A673 (cell line): ENCODE measurements at regions not wholly inside any gene's neighbourhood (a gene's known extent, or its start where the extent isn't known, plus 50 kb on each side); places are given as distances from the start of the nearest gene placed in this dataset.

ENCODE experiments used
- BruUV-seq: library from RNA; stranded (reverse); fragments of 400-500 nt; replicated peaks from 2 replicates; lab custom pipeline; 2021; lab: Mats Ljungman, UMichigan
- CTCF ChIA-PET: fragments of 300-600 bp; sonication (Branson Sonifier 250); formaldehyde crosslinking; loops from one replicate; lab custom pipeline; 2022; ENCODE audit warnings: antibody characterized with exemption; lab: Charles Lee
- POLR2A ChIA-PET: fragments of 300-600 bp; sonication (Branson Sonifier 250); formaldehyde crosslinking; loops from one replicate; lab custom pipeline; 2022; ENCODE audit warnings: antibody characterized with exemption; ENCODE audit not compliant: low non-redundant PET; lab: Charles Lee
- DNase-seq: peaks from one replicate; pipeline ENCODE4 v3.0.0-alpha.2; 2015; ENCODE audit warnings: low spot score
- H3K27ac ChIP-seq: fragments of 200-600 bp; sonication (generic); 2 replicates; pipeline ENCODE4 v1.5.1; 2016; ENCODE audit warnings: mixed run types, low read depth, mild to moderate bottlenecking, mixed read lengths, antibody characterized with exemption, low read length; ENCODE audit not compliant: poor library complexity, severe bottlenecking
- H3K27me3 ChIP-seq: fragments of 200-600 bp; sonication (generic); replicated peaks from 2 replicates; pipeline ENCODE4 v1.6.1; 2017; ENCODE audit warnings: mixed run types, low read depth, mild to moderate bottlenecking, mixed read lengths, antibody characterized with exemption, low read length; ENCODE audit not compliant: insufficient read depth, poor library complexity
- H3K36me3 ChIP-seq: fragments of 200-600 bp; sonication (generic); 2 replicates; pipeline ENCODE4 v1.6.1; 2016; ENCODE audit warnings: mixed run types, mild to moderate bottlenecking, mixed read lengths, antibody characterized with exemption, low read length; ENCODE audit not compliant: insufficient read depth, poor library complexity, severe bottlenecking
- H3K4me1 ChIP-seq: fragments of 200-600 bp; sonication (generic); 2 replicates; pipeline ENCODE4 v1.6.1; 2017; ENCODE audit warnings: mixed run types, mild to moderate bottlenecking, mixed read lengths, antibody characterized with exemption, low read length; ENCODE audit not compliant: insufficient read depth, poor library complexity, severe bottlenecking
- H3K4me3 ChIP-seq: fragments of 200-600 bp; sonication (generic); 2 replicates; pipeline ENCODE4 v1.5.1; 2016; ENCODE audit warnings: low read depth, mixed run types, mild to moderate bottlenecking, mixed read lengths, low read length; ENCODE audit not compliant: poor library complexity, severe bottlenecking
- H3K9me3 ChIP-seq: fragments of 200-600 bp; sonication (generic); 2 replicates; pipeline ENCODE4 v1.6.1; 2016; ENCODE audit warnings: mixed run types, low read depth, mild to moderate bottlenecking, mixed read lengths, antibody characterized with exemption, low read length; ENCODE audit not compliant: poor library complexity, severe bottlenecking
- EZH2 ChIP-seq: fragments of 200-600 bp; sonication (generic); IDR thresholded peaks from 2 replicates; pipeline ENCODE4 v1.6.1; 2017; ENCODE audit warnings: borderline replicate concordance, low read depth, mild to moderate bottlenecking, mixed read lengths, antibody characterized with exemption, low read length; ENCODE audit not compliant: poor library complexity, severe bottlenecking
- intact Hi-C: fragments of 100-400 bp; cut with micrococcal nuclease; formaldehyde crosslinking; loops from one replicate; pipeline ENCODE4 v1.10.0; 2022; ENCODE audit not compliant: unreplicated experiment
- TF ChIP-seq, protein P1 (sequence below): fragments of 300-800, 200-600 bp; sonication (generic); conservative IDR thresholded peaks from 2 replicates; pipeline ENCODE4 v1.5.1; 2017; ENCODE audit warnings: low read depth, mild to moderate bottlenecking, antibody characterized with exemption, low read length, moderate library complexity, mixed read lengths

DNA sequence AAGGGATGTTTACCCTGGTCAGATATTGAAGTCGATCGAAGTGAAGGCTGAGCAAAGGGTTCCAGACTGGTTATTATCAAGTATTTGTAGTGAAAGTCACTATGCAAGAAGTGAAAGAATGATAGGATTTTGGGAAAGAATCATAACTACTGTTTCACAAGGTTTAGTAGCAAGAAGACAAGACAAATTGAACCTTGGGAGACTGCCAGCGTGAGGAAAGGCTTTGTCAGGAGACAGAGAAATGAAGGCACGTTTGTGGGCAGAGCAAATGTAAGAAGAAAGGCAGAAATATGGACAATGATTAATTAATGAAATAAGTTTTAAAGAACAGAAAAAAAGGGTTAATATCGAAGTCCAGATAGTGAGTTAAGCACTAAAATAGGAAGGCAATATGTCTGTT lies 456.8 kb downstream of the TRIML1 start:
- H3K36me3 ChIP-seq = no peaks in the 10 kb centered on the region
- POLR2A ChIA-PET = no interaction called here
- no peak for DNase-seq
- CTCF ChIA-PET = no interaction called here
- no peak overlapping the region for H3K4me3 ChIP-seq
- BruUV-seq = no TSS peak
- peaks cover 11% of the 10 kb centered on the region for H3K27me3 ChIP-seq
- intact Hi-C loops = no loop called here
- no peaks in the 10 kb centered on the region for H3K9me3 ChIP-seq
- no peaks in the 10 kb centered on the region for H3K4me1 ChIP-seq
- H3K27ac ChIP-seq = no peak overlapping the region
- TF ChIP-seq EZH2 = no peak
- TF ChIP-seq, protein P1, sequence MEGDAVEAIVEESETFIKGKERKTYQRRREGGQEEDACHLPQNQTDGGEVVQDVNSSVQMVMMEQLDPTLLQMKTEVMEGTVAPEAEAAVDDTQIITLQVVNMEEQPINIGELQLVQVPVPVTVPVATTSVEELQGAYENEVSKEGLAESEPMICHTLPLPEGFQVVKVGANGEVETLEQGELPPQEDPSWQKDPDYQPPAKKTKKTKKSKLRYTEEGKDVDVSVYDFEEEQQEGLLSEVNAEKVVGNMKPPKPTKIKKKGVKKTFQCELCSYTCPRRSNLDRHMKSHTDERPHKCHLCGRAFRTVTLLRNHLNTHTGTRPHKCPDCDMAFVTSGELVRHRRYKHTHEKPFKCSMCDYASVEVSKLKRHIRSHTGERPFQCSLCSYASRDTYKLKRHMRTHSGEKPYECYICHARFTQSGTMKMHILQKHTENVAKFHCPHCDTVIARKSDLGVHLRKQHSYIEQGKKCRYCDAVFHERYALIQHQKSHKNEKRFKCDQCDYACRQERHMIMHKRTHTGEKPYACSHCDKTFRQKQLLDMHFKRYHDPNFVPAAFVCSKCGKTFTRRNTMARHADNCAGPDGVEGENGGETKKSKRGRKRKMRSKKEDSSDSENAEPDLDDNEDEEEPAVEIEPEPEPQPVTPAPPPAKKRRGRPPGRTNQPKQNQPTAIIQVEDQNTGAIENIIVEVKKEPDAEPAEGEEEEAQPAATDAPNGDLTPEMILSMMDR = no peak

DNA sequence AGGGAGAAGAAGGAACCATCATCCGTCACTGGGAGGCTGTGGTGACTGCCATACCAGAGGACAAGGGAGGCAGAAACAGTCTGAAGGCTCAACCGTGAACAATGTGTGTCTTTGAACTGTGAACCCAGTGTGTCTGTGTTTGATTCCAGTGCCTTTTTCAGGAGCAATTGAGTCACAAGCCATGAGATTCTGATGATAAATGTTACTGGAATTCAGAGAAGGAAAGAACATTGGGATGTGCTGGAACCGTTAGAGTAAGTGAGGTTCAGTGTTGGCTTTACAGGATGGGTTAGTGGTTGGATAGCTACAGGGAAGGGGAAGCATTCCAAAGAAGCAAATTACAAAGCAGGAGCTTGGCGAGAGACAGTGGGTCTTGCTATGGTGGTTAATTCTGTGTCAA lies 464.4 kb downstream of the TRIML1 start:
- no peaks in the 10 kb centered on the region for H3K9me3 ChIP-seq
- TF ChIP-seq, protein P1 = no peak
- TF ChIP-seq EZH2 = no peak
- no peak overlapping the region for H3K27ac ChIP-seq
- ChIA-PET CTCF (no interaction called here), POLR2A (no interaction called here)
- no peak for DNase-seq
- peaks cover 51% of the 10 kb centered on the region for H3K27me3 ChIP-seq
- H3K36me3 ChIP-seq = no peaks in the 10 kb centered on the region
- H3K4me1 ChIP-seq = no peaks in the 10 kb centered on the region
- H3K4me3 ChIP-seq = no peak overlapping the region
- intact Hi-C loops = no loop called here
- no TSS peak for BruUV-seq

DNA sequence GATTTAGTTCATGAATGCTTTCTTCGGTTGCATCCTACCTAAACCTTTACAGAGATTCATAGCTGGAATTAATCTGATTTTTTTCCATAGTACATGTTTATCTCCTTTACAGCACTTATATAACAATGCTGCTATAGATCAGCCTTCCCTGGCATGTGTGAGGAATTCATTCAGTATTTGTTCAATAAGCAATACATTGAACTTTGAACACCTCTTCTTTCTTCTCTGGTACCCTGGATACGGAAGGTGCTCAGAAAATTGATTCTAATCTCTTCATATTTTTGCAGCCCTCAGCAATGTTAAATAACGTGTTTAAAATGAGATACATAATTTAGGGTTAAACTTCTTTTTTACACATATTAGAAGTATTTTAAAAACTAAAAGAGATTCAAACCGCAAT lies 467.4 kb downstream of the TRIML1 start:
- Histone ChIP-seq H3K9me3 (no peaks in the 10 kb centered on the region), H3K4me1 (no peaks in the 10 kb centered on the region), H3K27me3 (peaks cover 77% of the 10 kb centered on the region), H3K36me3 (no peaks in the 10 kb centered on the region), H3K4me3 (no peak overlapping the region), H3K27ac (no peak overlapping the region)
- TF ChIP-seq, protein P1 = no peak
- TF ChIP-seq EZH2 = no peak
- ChIA-PET CTCF (no interaction called here), POLR2A (no interaction called here)
- intact Hi-C loops = no loop called here
- no peak for DNase-seq
- BruUV-seq = no TSS peak
